ENCODE measurements at regions not wholly inside any gene's neighbourhood (a gene's known extent, or its start where the extent isn't known, plus 50 kb on each side); places are given as distances from the start of the nearest gene placed in this dataset.

DNA sequence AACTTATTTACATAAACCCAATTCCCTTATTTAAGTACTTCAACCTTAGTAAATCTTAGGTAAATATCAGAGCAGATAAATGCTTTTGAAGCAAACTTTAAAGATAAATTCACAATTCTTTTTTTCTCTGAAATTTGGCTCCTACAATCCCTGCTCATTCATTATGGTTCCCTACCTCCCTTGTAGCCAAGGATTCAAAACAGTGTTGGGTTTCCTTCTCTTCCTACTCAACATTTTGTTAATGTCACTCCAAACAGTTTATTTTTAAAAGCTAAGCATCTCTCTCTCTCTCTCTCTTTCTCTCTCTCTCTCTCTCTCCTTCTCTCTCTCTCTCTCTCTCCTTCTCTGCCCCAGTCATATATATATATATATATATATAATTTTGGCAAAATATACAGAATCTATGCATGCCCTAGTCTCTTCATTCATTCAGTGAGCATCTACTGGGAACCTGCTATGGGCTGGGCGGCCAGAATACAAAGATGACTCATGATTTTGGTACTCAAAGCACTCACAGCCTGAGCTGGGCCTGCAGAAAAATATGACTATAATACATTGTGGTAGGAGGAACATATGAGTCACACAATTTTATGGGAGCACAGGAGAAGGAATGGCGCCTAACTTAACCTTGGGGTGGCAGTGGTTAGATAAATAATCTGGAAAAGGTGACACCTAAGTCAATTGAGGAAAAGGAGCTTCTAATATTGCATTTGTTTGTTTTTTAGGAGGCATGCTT, 123.7 kb upstream of the DHRS4 start:
- ChIA-PET POLR2A (no interaction called here), CTCF (no interaction called here)
- H3K4me3 ChIP-seq (ENCODE audit: control extremely low read depth in 1 of 5, extremely low read depth in 1 of 5, insufficient read depth in 1 of 5, low read depth in 2 of 5, low read length in 4 of 5): no peak overlapping the region
- intact Hi-C loops (cut with micrococcal nuclease): no loop called here
- no peaks in the 10 kb centered on the region for H3K27me3 ChIP-seq (replicated peaks in 1 of 4; ENCODE audit: control extremely low read depth in 1 of 4, control insufficient read depth in 3 of 4, insufficient read depth in 4 of 4, low read length in 3 of 4)
- H3K27ac ChIP-seq (ENCODE audit: low read length in 2 of 2): no peak overlapping the region
- no peaks in the 10 kb centered on the region for H3K4me1 Mint-ChIP-seq
- no peak overlapping the region for H2AFZ ChIP-seq (ENCODE audit: insufficient read depth, low read depth, low read length, poor library complexity, severe bottlenecking)
- TF ChIP-seq, protein P1, sequence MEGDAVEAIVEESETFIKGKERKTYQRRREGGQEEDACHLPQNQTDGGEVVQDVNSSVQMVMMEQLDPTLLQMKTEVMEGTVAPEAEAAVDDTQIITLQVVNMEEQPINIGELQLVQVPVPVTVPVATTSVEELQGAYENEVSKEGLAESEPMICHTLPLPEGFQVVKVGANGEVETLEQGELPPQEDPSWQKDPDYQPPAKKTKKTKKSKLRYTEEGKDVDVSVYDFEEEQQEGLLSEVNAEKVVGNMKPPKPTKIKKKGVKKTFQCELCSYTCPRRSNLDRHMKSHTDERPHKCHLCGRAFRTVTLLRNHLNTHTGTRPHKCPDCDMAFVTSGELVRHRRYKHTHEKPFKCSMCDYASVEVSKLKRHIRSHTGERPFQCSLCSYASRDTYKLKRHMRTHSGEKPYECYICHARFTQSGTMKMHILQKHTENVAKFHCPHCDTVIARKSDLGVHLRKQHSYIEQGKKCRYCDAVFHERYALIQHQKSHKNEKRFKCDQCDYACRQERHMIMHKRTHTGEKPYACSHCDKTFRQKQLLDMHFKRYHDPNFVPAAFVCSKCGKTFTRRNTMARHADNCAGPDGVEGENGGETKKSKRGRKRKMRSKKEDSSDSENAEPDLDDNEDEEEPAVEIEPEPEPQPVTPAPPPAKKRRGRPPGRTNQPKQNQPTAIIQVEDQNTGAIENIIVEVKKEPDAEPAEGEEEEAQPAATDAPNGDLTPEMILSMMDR (IDR thresholded peaks at IDR 0.05): no peak
- TF ChIP-seq EZH2 (IDR thresholded peaks at IDR 0.05; ENCODE audit: borderline replicate concordance, insufficient read depth, low read depth, low read length, poor library complexity, severe bottlenecking): no peak
- no peak overlapping the region for H3K9ac ChIP-seq (ENCODE audit: low read length)
- H4K20me1 ChIP-seq (ENCODE audit: control insufficient read depth, insufficient read depth, low read length, poor library complexity, severe bottlenecking): no peaks in the 10 kb centered on the region
- ATAC-seq (ENCODE audit: low read depth) (no peak), DNase-seq (no peak)
- H3K9me3 Mint-ChIP-seq (ENCODE audit: insufficient read depth): no peaks in the 10 kb centered on the region
- H3K9me3 ChIP-seq (ENCODE audit: control extremely low read depth in 1 of 3, control insufficient read depth in 2 of 3, insufficient read depth in 1 of 3, low read length in 2 of 3): no peaks in the 10 kb centered on the region
- no peaks in the 10 kb centered on the region for H3K79me2 ChIP-seq (ENCODE audit: control insufficient read depth, insufficient read depth, low read length)
- H3K27me3 Mint-ChIP-seq: peaks cover 12% of the 10 kb centered on the region
- no peaks in the 10 kb centered on the region for H3K36me3 ChIP-seq (replicated peaks in 1 of 2; ENCODE audit: control extremely low read depth in 1 of 2, control insufficient read depth in 1 of 2, extremely low read depth in 1 of 2, insufficient read depth in 2 of 2, low read length in 1 of 2)
- H3K4me3 Mint-ChIP-seq: no peak overlapping the region
- no peak overlapping the region for H3K27ac Mint-ChIP-seq
- H3K4me1 ChIP-seq (ENCODE audit: control insufficient read depth in 2 of 2, insufficient read depth in 2 of 2, low read length in 2 of 2): no peaks in the 10 kb centered on the region
- 100% methylated on average over 1 of the region's 2 CpGs for WGBS (ENCODE audit: insufficient coverage)
- H3K4me2 ChIP-seq (replicated peaks; ENCODE audit: low read depth, low read length, poor library complexity, severe bottlenecking): no peak overlapping the region

DNA sequence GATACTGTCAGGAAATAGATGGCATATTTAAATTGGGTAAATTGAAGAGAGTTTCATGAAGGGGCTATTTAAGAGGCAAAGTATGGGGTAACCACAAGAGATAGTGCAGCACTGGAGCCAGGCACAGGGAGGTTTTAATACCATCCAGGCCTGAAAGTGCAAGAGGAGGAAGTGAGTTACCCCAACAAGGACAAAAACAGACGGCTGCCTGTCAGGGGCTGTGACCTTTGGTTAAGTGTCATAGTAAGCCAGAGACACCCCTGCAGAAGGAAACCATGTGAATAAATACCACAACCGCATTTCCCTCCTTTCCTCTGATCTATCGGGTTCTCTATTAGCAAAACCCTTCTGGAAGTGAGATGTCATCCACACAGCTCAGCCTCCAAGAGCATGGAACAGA, 122.0 kb upstream of the DHRS4 start:
- H3K27me3 Mint-ChIP-seq: peaks cover 6% of the 10 kb centered on the region
- WGBS (ENCODE audit: insufficient coverage): 7% methylated on average over 2 of the region's 3 CpGs
- ChIA-PET POLR2A (no interaction called here), CTCF (no interaction called here)
- H3K27ac Mint-ChIP-seq: no peak overlapping the region
- Histone ChIP-seq H3K79me2 (ENCODE audit: control insufficient read depth, insufficient read depth, low read length) (no peaks in the 10 kb centered on the region), H3K27me3 (replicated peaks in 1 of 4; ENCODE audit: control extremely low read depth in 1 of 4, control insufficient read depth in 3 of 4, insufficient read depth in 4 of 4, low read length in 3 of 4) (no peaks in the 10 kb centered on the region), H3K4me1 (ENCODE audit: control insufficient read depth in 2 of 2, insufficient read depth in 2 of 2, low read length in 2 of 2) (no peaks in the 10 kb centered on the region), H3K9ac (ENCODE audit: low read length) (no peak overlapping the region), H4K20me1 (ENCODE audit: control insufficient read depth, insufficient read depth, low read length, poor library complexity, severe bottlenecking) (no peaks in the 10 kb centered on the region), H3K9me3 (ENCODE audit: control extremely low read depth in 1 of 3, control insufficient read depth in 2 of 3, insufficient read depth in 1 of 3, low read length in 2 of 3) (no peaks in the 10 kb centered on the region), H3K4me2 (replicated peaks; ENCODE audit: low read depth, low read length, poor library complexity, severe bottlenecking) (no peak overlapping the region), H2AFZ (ENCODE audit: insufficient read depth, low read depth, low read length, poor library complexity, severe bottlenecking) (no peak overlapping the region), H3K4me3 (ENCODE audit: control extremely low read depth in 1 of 5, extremely low read depth in 1 of 5, insufficient read depth in 1 of 5, low read depth in 2 of 5, low read length in 4 of 5) (no peak overlapping the region), H3K36me3 (replicated peaks in 1 of 2; ENCODE audit: control extremely low read depth in 1 of 2, control insufficient read depth in 1 of 2, extremely low read depth in 1 of 2, insufficient read depth in 2 of 2, low read length in 1 of 2) (no peaks in the 10 kb centered on the region), H3K27ac (ENCODE audit: low read length in 2 of 2) (no peak overlapping the region)
- TF ChIP-seq, protein P1 (IDR thresholded peaks at IDR 0.05): no peak
- TF ChIP-seq EZH2 (IDR thresholded peaks at IDR 0.05; ENCODE audit: borderline replicate concordance, insufficient read depth, low read depth, low read length, poor library complexity, severe bottlenecking): no peak
- no peak overlapping the region for H3K4me3 Mint-ChIP-seq
- DNase-seq: no peak
- ATAC-seq (ENCODE audit: low read depth): no peak
- H3K9me3 Mint-ChIP-seq (ENCODE audit: insufficient read depth): no peaks in the 10 kb centered on the region
- H3K4me1 Mint-ChIP-seq: no peaks in the 10 kb centered on the region
- intact Hi-C loops (cut with micrococcal nuclease): no loop called here

All from B cell (primary cell).